Psoas muscle (tissue), 7 donors: ENCODE measurements at regions not wholly inside any gene's neighbourhood (a gene's known extent, or its start where the extent isn't known, plus 50 kb on each side); places are given as distances from the start of the nearest gene placed in this dataset.

Experiments used
- ATAC-seq, 4 donors: fragments of 200-7000 bp; cut with Tn5 transposase; one replicate each; pipeline ENCODE4 v1.9.1; 2020; ENCODE audit warnings: moderate library complexity in 3 of 4, mild to moderate bottlenecking in 2 of 4
- DNase-seq, 2 donors: peaks; one replicate each; pipeline ENCODE4 v3.0.0-alpha.2; 2020
- H3K27ac ChIP-seq: fragments of 200-600 bp; one replicate; pipeline ENCODE4 v1.8.0; 2022
- H3K27me3 ChIP-seq, 3 donors: fragments of 200-600 bp in 1 of 3; one replicate each; pipeline versions ENCODE4 v1.6.1 to v1.8.0; 2013 to 2022; ENCODE audit warnings: low read length in 2 of 3, mild to moderate bottlenecking in 2 of 3, moderate library complexity in 1 of 3; ENCODE audit not compliant: insufficient read depth in 3 of 3
- H3K36me3 ChIP-seq, 2 donors: fragments of 200-600 bp in 1 of 2; one replicate each; pipeline versions ENCODE4 v1.6.1 to v1.8.0; 2013 to 2022; ENCODE audit warnings: low read depth in 1 of 2, mild to moderate bottlenecking in 1 of 2, moderate library complexity in 1 of 2; ENCODE audit not compliant: insufficient read depth in 1 of 2
- H3K4me1 ChIP-seq: fragments of 200-600 bp; one replicate; pipeline ENCODE4 v1.8.0; 2022
- H3K4me3 ChIP-seq: fragments of 200-600 bp; one replicate; pipeline ENCODE4 v1.8.0; 2022; ENCODE audit warnings: mild to moderate bottlenecking
- H3K9me3 ChIP-seq: fragments of 200-600 bp; one replicate; pipeline ENCODE4 v1.8.0; 2022
- WGBS, 3 donors: extraction: QIAGEN DNeasy Blood & Tissue Kit; methylation state at CpG; one replicate each; pipeline versions ENCODE4 v1.1.6 to v1.1.7; 2013; 5-methylcytosine and 5-hydroxymethylcytosine counted together
- intact Hi-C, 2 donors: fragments of 100-400 bp; cut with DNase I; formaldehyde crosslinking; loops; one replicate each; pipeline versions ENCODE4 v1.11.0 to v1.14.2; 2022
- TF ChIP-seq, protein P1 (sequence below): fragments of 200-600 bp; IDR thresholded peaks from one replicate; pipeline ENCODE4 v1.8.0; 2022; ENCODE audit warnings: antibody characterized with exemption
- donor health status: healthy with polysubstance abuse.
- donor health status: DM: no; HTN: no; CAD: no; lungs with moderate emphysema.
- donor health status: Bipolar disorder and iron deficiency.
- donor health status: healthy.
- donor health status: DM: yes; HTN: yes; CAD: no.
- donor health status: DM: no; HTN: no; CAD: no.
- donor health status: DM: yes; HTN: yes; CAD: no.

DNA sequence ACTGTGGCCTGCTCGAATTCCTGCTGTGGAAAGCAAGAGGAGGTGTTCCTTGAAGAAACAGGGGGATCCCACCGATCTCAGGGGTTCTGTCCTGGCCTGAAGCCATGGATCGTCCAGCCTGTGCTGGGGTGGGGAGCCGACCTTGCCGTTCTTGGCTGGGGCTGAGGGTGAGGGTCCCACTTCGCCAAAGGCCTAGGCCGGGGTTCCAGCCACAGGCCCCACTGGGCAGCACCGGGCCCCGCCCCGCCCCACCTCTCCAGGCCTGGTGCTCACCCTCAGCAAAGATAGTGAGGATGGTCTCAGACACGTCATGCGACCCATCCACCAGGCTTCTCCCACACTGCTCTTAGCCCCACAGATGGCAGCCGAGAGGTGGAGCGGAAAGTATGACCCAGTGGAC lies 51.4 kb upstream of the ZNF716 start:
- Histone ChIP-seq H3K4me3 (no peak overlapping the region), H3K27ac (no peak overlapping the region), H3K27me3 (peaks cover 0 to 5% (median 0%) of the 10 kb centered on the region in 3 donors), H3K36me3 (no peaks in the 10 kb centered on the region), H3K4me1 (no peaks in the 10 kb centered on the region), H3K9me3 (no peaks in the 10 kb centered on the region)
- intact Hi-C loops = no loop called here
- DNase-seq (no peak), ATAC-seq (no peak)
- 82 to 90% (median 87%) methylated on average over 13 to 14 of the region's 14 CpGs for WGBS, 3 donors
- TF ChIP-seq, protein P1, sequence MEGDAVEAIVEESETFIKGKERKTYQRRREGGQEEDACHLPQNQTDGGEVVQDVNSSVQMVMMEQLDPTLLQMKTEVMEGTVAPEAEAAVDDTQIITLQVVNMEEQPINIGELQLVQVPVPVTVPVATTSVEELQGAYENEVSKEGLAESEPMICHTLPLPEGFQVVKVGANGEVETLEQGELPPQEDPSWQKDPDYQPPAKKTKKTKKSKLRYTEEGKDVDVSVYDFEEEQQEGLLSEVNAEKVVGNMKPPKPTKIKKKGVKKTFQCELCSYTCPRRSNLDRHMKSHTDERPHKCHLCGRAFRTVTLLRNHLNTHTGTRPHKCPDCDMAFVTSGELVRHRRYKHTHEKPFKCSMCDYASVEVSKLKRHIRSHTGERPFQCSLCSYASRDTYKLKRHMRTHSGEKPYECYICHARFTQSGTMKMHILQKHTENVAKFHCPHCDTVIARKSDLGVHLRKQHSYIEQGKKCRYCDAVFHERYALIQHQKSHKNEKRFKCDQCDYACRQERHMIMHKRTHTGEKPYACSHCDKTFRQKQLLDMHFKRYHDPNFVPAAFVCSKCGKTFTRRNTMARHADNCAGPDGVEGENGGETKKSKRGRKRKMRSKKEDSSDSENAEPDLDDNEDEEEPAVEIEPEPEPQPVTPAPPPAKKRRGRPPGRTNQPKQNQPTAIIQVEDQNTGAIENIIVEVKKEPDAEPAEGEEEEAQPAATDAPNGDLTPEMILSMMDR = no peak

DNA sequence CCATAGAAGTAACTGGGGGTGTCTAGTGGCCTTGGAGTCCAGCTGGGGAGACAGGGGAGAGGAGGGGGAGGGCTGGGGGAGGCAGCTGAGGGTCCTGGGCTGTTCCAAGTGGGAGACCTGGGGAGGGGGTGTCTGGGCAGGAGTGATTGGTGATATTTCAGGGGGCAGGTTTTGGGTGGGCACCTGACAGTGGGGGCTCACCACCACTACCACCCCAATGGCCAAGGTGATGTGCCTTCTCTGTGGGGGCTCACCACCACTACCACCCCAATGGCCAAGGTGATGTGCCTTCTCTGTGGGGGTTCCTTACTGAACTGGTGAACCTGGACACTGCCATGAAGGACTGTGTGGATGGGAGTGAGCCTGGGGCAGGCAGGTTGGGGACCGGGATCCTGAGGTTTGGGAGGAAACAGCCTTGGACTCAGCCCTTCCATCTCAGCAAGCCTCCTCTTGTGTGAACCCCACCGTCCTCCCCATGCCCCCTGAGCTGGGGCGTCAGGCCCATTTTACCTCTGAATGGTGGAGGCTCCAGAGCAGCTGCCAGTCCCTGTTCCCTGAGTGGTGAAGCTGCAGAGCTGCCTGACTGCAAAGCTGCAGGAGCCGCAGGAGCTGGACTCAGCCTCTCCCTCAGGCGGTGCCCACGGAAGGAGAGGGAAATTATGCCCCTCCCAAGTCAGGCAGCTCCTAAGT lies 50.6 kb upstream of the ZNF716 start:
- DNase-seq (no peak), ATAC-seq (no peak)
- Histone ChIP-seq H3K27me3 (peaks cover 0 to 5% (median 0%) of the 10 kb centered on the region in 3 donors), H3K9me3 (no peaks in the 10 kb centered on the region), H3K36me3 (no peaks in the 10 kb centered on the region), H3K27ac (no peak overlapping the region), H3K4me3 (no peak overlapping the region), H3K4me1 (no peaks in the 10 kb centered on the region)
- 72 to 84% (median 82%) methylated on average over 6 of the region's 6 CpGs for WGBS, 3 donors
- TF ChIP-seq, protein P1 = no peak
- intact Hi-C loops = no loop called here

DNA sequence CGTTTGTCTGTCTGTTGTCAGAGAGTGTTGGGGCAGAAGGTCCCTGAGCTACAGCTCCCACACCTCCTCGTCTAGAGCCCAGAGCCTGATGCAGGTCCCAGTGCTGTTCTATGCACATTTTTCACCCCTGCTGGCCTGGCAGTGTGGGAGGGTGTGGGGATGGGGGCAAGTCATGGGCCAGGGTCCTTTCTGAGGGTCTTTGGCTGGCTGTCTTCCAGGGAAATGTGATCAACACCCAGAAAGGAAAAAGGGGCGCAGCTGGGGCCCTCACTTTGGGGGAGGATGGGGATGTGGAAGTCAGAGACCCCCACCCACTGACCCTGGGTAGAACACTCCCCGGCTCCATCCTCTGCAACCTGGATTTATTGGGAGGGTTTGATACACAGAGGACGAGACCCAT lies 50.0 kb upstream of the ZNF716 start:
- no peak overlapping the region for H3K27ac ChIP-seq
- no peaks in the 10 kb centered on the region for H3K4me1 ChIP-seq
- 72 to 73% (median 72%) methylated on average over 5 of the region's 5 CpGs for WGBS, 3 donors
- peaks cover 0 to 5% (median 0%) of the 10 kb centered on the region in 3 donors for H3K27me3 ChIP-seq
- ATAC-seq (no peak), DNase-seq (no peak)
- no peaks in the 10 kb centered on the region for H3K9me3 ChIP-seq
- no peak overlapping the region for H3K4me3 ChIP-seq
- intact Hi-C loops = no loop called here
- no peaks in the 10 kb centered on the region for H3K36me3 ChIP-seq
- TF ChIP-seq, protein P1 = no peak
